NCI-H2196 treated with DMSO at 0.1 percent for 48 hours (cell line): ENCODE measurements at regions not wholly inside any gene's neighbourhood (a gene's known extent, or its start where the extent isn't known, plus 50 kb on each side); places are given as distances from the start of the nearest gene placed in this dataset.

Experiments used
- DNase-seq: peaks from one replicate; lab custom pipeline; 2025; ENCODE audit not compliant: unreplicated experiment; lab: John Stamatoyannopoulos, UW

- no peak for DNase-seq
These were observed 110.3 kb upstream of the BACH2 start for GRCh38 chr6:90406957-90407356.

GRCh38 chr6:90406142-90406794 is 109.6 kb upstream of the BACH2 start:
- peak; percentile 12 for DNase-seq

- no peak for DNase-seq
These were observed 107.1 kb upstream of the BACH2 start for GRCh38 chr6:90403489-90404381.

- no peak for DNase-seq
These were observed 106.2 kb upstream of the BACH2 start for GRCh38 chr6:90402831-90403192.

GRCh38 chr6:90401933-90402830 is 105.5 kb upstream of the BACH2 start:
- DNase-seq, result no peak

GRCh38 chr6:90399970-90400369 is 103.3 kb upstream of the BACH2 start:
- DNase-seq, result no peak

DNA sequence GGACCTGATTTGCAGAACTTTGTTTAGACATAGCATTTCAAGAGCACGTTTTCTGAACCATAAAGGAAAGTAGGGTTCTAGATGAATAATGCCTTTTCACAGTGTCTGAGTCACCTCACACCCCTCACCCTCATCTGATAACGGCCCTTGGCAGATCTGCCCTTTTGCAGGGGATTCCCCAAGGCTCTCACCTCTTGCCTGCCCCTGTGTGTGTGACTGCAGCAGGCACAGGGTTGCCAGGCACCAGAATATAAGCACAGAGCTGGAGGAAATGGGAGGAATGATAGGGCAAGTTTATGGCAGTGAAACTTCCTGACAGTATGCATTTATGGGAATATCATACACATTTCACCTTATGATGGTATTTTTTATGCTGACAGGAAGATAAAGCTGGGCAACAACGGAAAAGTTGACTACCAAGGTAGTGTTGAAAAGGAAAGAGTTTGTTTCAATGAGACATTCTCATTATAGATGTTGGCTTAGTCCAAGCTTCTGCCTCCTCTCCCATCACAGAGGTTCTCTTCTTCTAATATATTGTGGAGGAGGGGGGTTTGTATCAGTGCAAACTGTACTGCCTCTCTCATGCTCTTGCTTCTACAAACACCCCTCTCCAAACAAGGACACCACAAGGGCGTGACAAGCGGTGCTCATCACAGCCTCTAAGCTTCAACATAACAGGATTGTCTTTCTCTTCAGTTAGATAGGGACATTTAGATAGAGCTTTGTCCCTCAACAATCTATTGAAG is 101.5 kb upstream of the BACH2 start:
- DNase-seq, result no peak

DNA sequence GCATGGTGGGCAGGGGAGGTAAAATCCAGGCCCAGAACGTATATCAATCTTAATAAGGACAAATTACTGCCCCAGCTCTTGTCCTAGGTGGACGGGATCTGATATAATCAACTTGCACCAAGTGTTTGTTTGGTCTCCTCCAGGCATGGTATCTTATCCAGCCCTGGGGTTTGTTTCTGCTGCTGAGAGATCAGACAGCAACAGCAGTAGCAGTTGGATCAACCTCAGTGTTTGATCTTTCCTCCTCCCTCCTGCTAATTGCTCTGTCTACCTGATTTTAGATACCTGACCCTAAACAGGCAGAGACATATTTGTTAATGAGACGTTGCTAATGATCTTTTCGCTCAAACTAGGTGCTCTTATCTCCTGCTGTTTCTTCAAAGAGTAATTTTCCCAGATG is 100.4 kb upstream of the BACH2 start:
- DNase-seq, result no peak

GRCh38 chr6:90393232-90393884 is 96.7 kb upstream of the BACH2 start:
- no peak for DNase-seq

DNA sequence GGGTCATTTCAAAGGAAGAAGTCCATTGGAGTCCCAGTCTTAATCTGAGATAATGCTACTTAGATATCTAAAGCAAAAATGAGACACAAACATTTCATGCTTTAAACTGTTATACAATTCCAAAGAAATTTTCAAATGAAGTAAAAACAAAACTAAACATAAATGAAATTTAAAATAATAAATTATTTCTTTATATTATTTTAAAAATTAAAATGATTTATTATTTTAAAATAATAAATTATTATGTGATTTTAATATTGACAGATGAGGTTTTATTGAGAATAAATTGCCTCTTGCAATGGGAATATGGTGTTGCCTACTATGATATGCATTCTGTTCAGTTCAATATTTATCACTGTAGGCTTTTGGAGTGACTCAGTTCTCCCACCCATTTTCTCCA is 93.7 kb upstream of the BACH2 start:
- no peak for DNase-seq

DNA sequence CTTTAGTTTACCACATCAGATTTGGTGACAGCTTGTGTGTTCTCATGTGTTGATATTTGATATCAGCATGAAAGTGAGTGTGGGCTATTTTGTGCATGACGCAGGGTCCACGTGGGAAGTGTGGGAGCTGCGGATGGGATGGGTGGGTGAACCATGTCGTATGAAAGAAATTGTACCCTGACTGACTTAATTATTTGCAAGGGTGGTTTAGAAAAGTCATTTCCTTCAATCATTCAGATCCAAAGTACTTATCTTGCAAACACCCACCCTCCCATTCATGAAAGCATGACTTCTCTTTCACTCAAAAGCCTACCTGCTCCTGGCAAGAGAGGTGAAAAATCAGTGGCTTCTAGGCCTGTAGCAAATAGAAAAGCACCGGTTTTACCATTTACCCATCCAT is 91.8 kb upstream of the BACH2 start:
- DNase-seq, result no peak

DNA sequence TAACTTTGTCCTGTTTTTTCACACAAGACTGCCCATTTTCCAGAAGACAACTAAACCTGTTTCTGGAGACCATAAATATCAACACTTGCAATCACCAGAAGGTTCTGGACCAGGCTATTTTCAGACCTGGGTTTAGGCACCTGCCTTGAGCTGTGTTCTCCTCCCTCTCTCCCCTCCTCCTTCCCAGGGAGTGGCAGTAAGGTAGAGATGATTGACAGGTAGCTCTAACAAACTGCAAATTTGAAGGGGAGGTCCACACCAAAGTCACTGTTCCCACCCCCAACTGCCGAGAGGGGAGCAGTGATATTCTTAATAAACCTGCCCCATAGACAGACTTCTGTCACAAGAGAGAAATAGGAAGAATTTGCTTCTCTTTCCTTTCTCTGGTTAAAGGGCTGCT is 91.2 kb upstream of the BACH2 start:
- DNase-seq, result no peak

DNA sequence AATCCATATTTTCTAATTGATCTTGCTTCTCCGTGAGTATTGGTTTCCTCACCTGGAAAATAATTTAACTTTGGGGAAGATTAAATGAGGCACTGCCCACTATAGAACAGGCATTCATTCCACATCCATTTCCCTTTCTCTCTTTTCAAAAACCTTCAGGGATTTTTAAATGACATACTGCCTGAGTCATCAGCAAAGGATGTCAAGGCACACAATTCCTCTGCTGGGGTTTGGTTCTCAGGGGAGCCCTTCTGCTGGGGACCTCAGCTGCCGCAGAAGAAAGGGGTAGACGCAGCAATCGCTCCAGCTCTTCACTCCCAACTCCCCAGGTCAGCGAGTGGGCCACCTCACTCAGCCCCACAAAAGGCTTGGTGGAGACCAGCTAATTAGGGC is 90.7 kb upstream of the BACH2 start:
- no peak for DNase-seq

GRCh38 chr6:90386399-90387382 is 90.0 kb upstream of the BACH2 start:
- no peak for DNase-seq

DNA sequence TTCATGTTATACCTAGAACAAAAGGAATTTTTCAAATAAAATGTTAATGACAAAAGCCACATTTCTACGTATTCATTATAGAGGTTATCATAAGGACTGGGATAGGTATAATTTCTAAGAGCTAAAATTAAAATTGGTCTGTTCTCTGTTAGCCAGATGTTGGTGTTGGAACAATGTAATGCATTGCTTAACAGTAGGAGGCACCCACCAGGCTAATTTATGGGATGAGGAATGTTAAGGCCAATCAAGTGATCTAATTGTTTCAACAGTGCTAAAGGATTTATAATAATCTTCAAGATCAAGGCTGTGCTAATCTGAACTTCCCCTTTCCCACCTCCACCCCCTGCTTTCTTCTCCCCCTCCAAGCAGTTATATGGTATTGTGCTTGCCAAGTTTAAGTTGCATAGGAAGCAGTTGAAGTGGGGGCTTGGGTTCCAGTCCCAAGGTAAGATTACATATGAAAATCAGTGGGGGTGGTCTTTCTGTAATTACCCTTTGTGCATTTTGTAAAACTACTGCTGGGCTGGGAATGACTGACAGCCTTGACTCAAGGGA is 89.2 kb upstream of the BACH2 start:
- no peak for DNase-seq

DNA sequence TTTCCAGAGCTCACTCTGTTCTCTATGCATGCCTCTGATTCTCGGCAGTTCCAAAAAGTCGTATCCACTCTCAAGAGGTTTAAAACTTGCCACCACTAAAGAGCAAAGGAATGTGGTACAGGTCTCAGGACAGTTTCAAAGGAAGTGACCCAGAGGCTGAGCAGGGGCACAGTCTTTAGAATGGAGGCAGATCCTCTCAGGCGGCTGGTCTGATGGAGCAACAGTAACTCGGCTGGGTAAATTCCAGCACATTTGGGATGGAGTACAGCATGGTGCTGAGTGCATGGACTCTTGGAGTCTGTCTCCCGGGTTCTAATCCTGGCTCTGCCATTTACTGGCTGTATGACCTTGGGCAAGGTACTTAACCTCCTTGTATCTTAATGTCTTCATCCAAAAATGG is 88.1 kb upstream of the BACH2 start:
- DNase-seq, result no peak

DNA sequence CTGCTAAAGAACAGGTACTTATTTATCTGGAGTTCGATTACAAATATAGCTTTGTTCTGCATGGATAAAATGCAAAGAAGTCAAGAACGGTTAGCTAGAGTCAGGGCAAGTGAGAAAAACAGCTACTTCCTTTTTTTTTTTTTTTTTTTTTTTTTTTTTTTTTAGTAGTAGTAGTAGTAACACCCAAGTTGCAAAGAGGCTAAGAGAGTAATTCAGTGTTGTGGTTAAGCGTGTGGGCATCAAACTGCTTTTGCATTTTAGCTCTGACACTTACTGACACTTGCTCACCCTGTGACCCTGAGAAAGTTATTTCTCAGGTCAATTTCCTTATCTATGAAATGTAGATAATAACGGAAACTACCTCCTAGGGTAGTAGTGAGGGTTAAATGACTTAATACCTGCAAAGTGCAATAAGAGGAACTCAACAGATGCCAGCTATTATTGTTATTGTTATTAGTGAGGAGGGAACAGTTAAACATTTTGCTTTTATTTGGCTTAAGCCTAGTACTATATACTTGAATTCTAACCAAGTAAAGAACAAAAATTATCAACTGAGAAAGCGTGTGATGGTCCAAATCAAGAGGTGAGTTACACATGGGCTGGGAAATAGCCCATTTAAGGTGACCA is 86.7 kb upstream of the BACH2 start:
- no peak for DNase-seq

DNA sequence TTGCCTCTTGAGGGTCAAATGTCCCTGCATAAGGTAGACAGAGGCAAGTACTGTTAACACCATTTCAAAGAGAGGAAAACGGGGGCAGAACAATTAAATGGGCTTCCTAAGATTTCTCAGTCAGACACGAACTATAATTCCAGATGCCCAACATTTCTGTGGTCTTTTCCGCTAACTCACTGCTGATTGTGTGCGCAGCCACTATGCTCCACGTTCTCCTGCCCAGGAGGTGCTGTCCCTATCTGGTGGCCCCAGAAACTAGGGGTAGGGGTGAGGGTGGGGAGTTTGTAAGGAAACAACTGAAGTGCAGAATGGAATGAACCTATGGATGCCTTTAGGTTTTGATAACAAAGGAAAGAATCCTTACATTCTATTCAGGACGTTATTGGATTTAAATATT is 86.1 kb upstream of the BACH2 start:
- no peak for DNase-seq
